Mucosa of gallbladder (tissue), 1 donor: ENCODE measurements at regions not wholly inside any gene's neighbourhood (a gene's known extent, or its start where the extent isn't known, plus 50 kb on each side); places are given as distances from the start of the nearest gene placed in this dataset.
"Not testable (repeated sequence)": the region's sequence is repeated elsewhere in the genome, so short reads cannot be mapped to it uniquely, and the experiment has no call there.

Experiments used
- DNase-seq: peaks from one replicate; pipeline ENCODE4 v3.0.0-alpha.2; 2020; ENCODE audit warnings: low spot score
- donor health status: DM: no; HTN: no; CAD: no.

DNA sequence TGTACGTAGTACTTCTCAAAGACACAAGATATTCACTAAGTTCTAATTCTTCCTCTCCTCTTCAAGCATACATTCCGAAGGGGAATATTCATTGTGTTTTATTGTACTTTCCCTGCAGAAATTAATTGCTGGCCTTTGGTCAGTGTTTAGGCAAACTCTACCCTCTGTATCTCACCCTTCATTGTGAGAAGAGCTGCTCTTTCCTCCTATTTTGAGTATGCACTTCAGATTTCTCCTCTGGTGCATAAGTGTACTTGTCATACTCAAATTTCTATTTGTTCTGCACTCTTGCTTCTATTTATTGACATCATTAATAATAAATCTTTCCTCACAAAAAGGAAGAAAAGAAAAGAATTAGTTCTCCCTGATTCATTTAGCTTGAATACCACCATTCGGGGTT, 485.4 kb upstream of the SLC8A1 start:
- no peak for DNase-seq

- no peak for DNase-seq
These were observed 501.5 kb upstream of the SLC8A1 start for GRCh38 chr2:40953341-40953740.

GRCh38 chr2:40955042-40955441, 503.2 kb upstream of the SLC8A1 start:
- no peak for DNase-seq

DNA sequence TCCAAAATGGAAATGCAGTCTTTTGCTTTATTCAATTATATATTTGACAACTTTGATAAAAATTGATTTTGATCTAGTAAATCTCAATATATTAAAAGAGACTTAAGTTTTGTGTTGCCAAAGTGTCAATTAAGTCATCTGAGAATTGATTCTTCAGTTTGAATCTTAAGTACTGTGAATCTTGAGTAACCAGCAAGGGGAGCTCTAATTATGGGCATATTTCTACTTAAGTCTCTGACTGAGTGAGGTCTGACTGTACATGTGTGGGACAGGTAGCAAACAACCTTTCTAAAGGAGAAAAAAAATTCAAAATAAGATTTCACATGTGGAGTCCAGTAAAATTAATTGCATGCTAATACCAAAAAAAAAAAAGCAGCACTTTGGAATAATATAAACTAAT, 503.7 kb upstream of the SLC8A1 start:
- DNase-seq = no peak

- DNase-seq = no peak
These were observed 505.6 kb upstream of the SLC8A1 start for GRCh38 chr2:40957508-40957907.

GRCh38 chr2:40962026-40962425, 510.1 kb upstream of the SLC8A1 start:
- no peak for DNase-seq

- no peak for DNase-seq
These were observed 512.8 kb upstream of the SLC8A1 start for GRCh38 chr2:40964509-40965250.

DNA sequence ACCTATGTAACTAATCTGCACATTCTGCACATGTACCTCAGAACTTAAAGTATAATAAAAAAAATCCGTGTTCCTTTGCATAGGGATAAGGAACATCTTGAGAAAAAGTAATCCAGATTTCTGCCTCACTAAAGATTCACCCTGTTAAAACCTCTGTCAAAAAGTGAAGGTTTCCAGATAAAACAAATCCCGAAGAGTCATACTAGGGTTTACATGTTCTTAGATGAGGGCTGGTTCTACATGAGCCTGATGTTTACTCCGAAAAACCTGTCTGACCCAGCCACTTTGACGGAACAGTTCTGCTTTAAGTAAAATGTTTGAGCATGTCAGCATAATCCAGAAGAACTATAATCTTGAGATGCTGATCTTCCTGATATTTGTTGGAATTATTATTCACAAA, 515.6 kb upstream of the SLC8A1 start:
- DNase-seq = no peak

DNA sequence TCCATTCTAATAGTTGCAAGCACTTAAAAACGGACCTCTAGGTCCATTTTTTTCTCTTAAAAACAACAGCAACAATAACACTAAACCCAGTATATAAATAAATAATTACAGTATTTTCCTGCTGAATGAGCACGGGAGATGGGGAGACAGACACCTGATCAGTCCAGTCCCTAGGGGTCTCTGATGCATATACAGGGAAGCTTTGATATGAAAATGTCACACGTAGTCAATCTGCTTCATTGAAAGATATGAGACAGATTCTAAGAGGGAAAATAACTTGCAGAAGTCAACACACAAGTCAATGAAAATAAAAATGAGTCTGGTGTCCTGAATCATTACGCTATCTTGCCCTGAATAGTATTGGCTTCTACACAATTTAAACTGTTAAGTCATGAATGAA, 523.3 kb upstream of the SLC8A1 start:
- DNase-seq = no peak

DNA sequence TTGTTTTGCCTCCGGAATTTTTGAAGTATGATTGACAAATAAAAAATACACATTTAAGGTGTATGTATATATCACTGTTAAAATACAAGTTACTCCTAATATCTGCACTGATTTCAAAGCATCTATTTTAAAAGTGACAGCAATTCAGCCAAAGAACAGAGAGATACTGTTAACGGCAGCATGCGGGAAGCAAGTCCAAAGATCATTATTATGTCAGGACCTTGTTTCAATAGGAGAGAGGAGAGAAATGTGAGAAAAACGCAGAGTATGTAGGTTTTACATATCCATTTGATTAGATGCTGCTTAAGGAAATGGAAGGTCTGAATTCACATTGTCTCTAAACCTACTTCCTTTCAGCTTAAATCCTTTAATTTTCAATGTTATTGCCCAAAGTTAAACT, 545.5 kb upstream of the SLC8A1 start:
- no peak for DNase-seq

DNA sequence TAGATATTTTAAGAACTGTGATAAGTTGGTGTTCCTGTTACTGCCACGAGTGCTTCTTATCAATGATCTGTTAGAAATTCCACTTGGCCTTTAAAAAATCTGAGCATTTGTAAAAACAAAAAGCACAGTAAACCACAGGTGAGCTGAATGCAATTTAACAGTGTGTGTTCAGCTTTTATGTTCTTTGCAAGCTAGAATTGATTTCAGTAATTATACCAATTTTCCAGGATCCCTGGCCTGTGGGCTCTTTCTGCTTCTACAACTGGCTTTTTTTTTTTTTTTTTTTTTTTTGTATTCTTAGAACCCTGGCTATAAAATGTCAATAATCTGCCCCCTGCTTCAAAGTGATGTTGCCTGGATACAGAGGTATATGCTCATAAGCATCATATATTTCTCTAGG, 548.5 kb upstream of the SLC8A1 start:
- no peak for DNase-seq

GRCh38 chr2:41000906-41001305, 549.0 kb upstream of the SLC8A1 start:
- no peak for DNase-seq

- DNase-seq = no peak
These were observed 552.8 kb upstream of the SLC8A1 start for GRCh38 chr2:41004700-41005099.

GRCh38 chr2:41020358-41020757, 568.5 kb upstream of the SLC8A1 start:
- DNase-seq = no peak

DNA sequence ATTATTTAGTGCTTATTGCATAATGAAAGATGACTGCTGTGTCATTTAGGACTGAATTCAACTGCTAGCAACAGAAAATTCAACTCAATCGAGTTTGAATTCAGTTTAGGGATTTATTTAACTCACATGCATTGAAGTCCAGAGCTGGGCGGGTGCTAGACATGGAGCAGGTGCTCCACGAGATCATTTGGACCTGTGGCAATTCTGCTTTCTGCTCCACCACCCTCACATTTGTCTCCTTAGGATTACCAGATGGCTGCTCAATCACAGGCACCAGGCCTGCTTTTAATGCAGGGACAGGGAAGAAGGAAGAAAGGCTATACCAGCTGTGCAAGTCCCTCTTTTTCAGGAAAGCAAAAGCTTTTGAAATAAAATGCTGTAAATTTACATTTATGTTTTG, 572.9 kb upstream of the SLC8A1 start:
- no peak for DNase-seq

DNA sequence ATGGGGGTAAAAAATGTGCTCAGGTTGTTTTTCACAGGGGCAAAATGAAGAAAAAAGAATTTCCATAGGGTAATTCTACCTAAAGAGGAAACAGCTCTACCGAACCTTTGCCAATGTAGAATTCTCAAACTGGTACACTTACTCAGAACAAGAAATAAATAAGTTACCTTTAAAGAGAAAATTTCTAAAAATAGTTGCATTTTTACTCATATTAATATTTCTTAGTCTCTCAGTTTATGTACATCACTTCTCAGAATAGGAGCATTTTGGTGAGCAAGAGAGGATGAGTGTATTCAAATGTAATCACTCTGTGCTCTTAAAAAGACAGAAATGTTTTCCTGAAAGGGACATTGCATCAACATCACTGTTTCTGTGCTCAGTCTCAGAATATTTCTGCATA, 574.7 kb upstream of the SLC8A1 start:
- no peak for DNase-seq

DNA sequence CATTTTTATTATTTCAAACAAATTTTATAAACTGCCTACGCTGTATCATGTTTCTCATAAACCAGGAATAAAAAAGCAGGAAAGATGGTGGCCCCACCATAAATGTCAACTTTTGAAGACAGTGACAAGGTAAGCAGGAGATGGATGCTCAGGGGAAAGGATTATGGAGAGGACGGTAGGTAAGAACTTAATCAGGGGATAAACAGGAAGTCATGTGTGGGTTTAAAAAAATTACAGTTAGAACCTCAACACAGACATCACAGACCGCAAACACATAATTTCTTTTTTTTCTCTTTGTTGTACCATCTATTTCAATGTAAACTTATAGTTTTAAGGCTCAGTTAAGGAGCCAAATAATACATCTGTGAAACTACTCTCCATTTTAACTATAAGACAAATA, 575.2 kb upstream of the SLC8A1 start:
- DNase-seq = no peak

DNA sequence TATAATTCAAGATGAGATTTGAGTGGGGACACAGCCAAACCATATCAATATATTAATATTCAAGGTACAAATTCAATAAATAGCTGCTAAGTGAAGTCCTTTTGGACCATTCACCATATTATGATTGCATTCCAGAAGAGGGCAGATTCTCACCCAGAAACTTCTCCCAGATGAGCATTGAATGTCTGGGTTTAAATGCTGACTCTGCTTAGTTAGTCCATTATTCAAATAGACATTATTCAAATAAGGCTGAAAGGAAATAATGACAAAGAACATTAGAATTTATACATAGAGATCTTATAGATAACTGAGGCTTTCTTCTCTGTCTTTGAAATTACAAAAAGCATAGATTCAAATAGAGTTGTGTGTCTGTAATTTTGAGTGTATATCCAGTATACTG, 579.4 kb upstream of the SLC8A1 start:
- DNase-seq = no peak

DNA sequence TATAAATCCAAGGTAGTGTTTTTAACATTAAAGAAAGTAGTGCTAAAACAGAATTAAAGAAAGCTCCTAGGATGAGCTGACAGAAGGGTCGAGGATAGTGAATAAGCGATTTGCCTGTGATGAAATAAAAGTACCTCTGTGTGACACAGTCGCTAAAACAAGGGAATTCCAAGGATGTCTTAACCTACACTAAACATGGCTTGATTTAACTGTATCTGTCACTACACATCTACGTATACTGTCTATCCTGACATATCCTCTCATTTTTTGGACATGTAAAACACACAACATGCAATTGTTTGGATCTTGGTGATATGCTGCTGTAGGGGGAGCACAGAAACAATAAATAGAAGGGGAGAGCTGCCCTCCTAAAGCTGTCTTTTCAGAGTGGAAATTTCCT, 580.8 kb upstream of the SLC8A1 start:
- no peak for DNase-seq

DNA sequence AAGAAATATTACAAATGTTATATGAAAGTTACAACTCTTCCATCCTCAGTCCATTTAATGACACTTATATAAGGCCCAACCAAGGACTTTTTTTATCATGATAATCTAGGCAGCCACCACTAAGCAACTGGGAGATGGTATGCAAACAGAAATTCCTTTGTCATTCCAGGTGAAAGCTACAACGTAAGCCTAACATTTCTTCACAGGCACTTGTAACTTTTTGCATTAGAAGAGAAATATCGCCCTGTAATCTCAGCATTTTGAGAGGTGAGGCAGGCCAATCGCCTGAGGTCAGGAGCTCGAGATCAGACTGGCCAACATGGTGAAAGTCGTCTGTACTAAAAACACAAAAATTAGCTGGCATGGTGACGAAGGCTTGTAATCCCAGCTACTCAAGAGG, 581.2 kb upstream of the SLC8A1 start:
- no peak for DNase-seq

GRCh38 chr2:41038408-41038807, 586.5 kb upstream of the SLC8A1 start:
- DNase-seq = no peak

DNA sequence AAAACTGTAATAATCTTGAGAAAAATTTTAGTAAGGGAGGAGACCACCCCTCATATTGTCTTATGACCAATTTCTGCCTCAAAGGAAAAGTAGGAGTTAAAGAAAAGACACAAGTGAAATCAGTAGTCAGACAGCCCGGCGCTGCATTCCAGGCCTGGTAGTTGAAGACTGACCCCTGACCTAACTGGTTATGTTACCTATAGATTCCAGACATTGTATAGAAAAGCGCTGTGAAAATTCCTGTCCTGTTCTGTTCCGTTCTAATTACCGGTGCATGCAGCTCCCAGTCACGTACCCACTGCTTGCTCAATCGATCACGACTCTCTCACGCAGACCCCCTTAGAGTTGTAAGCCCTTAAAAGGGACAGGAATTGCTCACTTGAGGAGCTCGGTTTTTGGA, 587.9 kb upstream of the SLC8A1 start:
- not testable (repeated sequence) for DNase-seq

DNA sequence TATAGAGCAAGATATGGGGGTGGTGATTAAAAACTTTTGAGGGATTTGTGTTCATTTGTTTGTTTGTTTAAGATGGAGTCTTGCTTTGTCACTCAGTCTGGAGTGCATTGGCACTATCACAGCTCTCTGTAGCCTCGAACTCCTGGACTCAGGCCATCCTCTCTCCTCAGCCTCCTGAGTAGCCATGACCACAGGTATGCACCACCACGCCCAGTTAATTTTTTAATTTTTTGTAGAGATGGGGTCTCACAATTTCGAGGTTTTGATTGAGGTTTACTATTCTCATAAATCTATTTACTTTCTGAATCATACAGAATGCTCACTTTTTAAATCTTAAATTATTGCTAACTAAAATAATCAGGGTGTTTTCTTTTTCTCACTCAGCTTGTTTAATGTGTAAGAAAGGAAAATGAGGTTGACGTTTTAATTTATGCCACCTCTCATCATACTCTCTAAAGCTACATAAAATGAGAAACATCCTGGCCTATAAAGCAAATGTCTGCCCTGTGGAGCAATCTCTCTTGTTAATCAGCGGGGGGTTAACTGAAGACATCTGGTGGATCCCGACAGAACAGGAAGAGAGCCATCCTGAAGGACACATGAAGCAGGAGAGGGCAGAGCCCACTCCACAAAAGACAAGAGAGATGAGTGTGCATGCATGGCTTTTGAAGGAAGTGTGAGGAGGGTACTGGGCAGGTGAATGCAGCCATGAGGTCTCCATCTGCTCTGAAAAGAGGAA, 589.1 kb upstream of the SLC8A1 start:
- no peak for DNase-seq

- no peak for DNase-seq
These were observed 590.5 kb upstream of the SLC8A1 start for GRCh38 chr2:41042343-41042742.
